ENCODE measurements at regions not wholly inside any gene's neighbourhood (a gene's known extent, or its start where the extent isn't known, plus 50 kb on each side); places are given as distances from the start of the nearest gene placed in this dataset.
"Not testable (repeated sequence)": the region's sequence is repeated elsewhere in the genome, so short reads cannot be mapped to it uniquely, and the experiment has no call there.

GRCh38 chr15:20402586-20402985 lies 139.0 kb downstream of the GOLGA6L6 start:
- H3K4me1 ChIP-seq; H3K4me3 ChIP-seq; H3K36me3 ChIP-seq (replicated peaks); in situ Hi-C loops (cut with MboI; ENCODE audit: low sequenced_read_pairs); DNase-seq (ENCODE audit: low spot score in 2 of 2); H3K27me3 ChIP-seq (ENCODE audit: low read depth): not testable (repeated sequence)
- peaks cover 16% of the 10 kb centered on the region for H3K9me3 ChIP-seq

- H3K4me3 ChIP-seq; DNase-seq (ENCODE audit: low spot score in 2 of 2); H3K36me3 ChIP-seq (replicated peaks); in situ Hi-C loops (cut with MboI; ENCODE audit: low sequenced_read_pairs); H3K4me1 ChIP-seq; H3K27me3 ChIP-seq (ENCODE audit: low read depth): not testable (repeated sequence)
- peaks cover 16% of the 10 kb centered on the region for H3K9me3 ChIP-seq
These were observed 140.5 kb downstream of the GOLGA6L6 start for GRCh38 chr15:20401058-20401457.

DNA sequence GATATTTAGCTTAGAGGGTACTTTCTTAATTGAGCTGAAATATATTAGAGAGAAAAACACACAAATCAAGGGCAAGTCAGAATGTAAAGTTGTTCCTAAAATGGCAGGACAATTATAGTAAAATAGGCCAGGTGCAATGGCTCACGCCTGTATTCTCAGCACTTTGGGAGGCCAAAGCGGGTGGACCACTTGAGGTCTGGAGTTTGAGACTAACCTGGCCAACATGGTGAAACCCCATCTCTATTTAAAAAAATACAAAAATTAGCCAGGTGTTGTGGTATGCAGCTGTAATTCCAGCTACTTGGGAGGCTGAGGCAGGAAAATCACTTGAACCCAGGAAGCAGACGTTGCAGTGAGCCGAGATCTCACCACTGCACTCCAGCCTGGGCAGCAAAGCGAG lies 142.9 kb downstream of the GOLGA6L6 start:
- not testable (repeated sequence) for H3K36me3 ChIP-seq (replicated peaks)

DNA sequence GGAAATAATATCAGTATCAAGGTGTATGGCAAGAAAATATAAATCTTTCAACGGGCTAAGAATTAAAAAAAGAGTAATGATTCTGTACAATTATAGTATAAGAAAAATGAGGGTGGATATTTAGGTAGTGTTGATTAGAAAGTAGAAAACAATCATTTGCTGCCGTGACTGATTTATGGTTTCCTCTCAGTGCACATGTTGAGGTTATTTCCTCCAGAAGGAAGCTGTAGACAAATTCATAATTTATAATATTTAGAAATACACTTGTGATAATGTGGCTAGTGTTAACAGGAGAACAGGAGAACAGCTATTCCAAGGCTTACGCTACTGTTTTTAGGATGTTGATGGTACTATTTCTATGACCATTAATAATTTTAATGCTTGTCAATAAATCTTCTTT lies 153.4 kb downstream of the GOLGA6L6 start:
- H3K27me3 ChIP-seq (ENCODE audit: low read depth); H3K4me1 ChIP-seq; in situ Hi-C loops (cut with MboI; ENCODE audit: low sequenced_read_pairs); DNase-seq (ENCODE audit: low spot score in 2 of 2); H3K36me3 ChIP-seq (replicated peaks); H3K4me3 ChIP-seq: not testable (repeated sequence)
- peaks cover 31% of the 10 kb centered on the region for H3K9me3 ChIP-seq

More for the DNA sequence above, 142.9 kb downstream of the GOLGA6L6 start:
- not testable (repeated sequence) for H3K4me3 ChIP-seq; H3K4me1 ChIP-seq; DNase-seq (ENCODE audit: low spot score in 2 of 2); H3K27me3 ChIP-seq (ENCODE audit: low read depth)
- peaks cover 13% of the 10 kb centered on the region for H3K9me3 ChIP-seq
- in situ Hi-C loops (cut with MboI; ENCODE audit: low sequenced_read_pairs): loop anchor here (10.0 kb wide), 1 partner anchor 134 kb away; no protein-coding TSS in a partner anchor

GRCh38 chr15:20386198-20386597 lies 155.4 kb downstream of the GOLGA6L6 start:
- no peak for DNase-seq (ENCODE audit: low spot score in 2 of 2)

DNA sequence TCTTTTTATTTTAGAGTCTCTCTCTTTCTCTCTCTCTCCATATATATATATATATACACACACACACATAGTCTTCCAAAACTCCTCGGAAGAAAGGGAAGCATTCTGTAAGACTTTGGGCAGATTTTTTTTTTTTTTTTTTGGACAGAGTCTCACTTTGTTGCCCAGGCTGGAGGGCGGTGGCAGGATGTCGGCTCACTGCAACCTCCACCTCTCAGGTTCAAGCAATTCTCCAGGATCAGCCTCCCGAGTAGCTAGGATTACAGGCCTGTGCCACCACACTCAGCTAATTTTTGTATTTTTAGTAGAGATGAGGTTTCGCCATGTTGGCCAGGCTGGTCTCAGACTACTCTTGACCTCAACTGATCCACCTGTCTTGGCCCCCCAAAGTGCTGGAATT lies 161.4 kb downstream of the GOLGA6L6 start:
- DNase-seq (ENCODE audit: low spot score in 2 of 2); H3K27me3 ChIP-seq (ENCODE audit: low read depth); in situ Hi-C loops (cut with MboI; ENCODE audit: low sequenced_read_pairs); H3K4me1 ChIP-seq; H3K4me3 ChIP-seq; H3K36me3 ChIP-seq (replicated peaks): not testable (repeated sequence)
- H3K9me3 ChIP-seq: peaks cover 27% of the 10 kb centered on the region

More at GRCh38 chr15:20386198-20386597, 155.4 kb downstream of the GOLGA6L6 start:
- in situ Hi-C loops (cut with MboI; ENCODE audit: low sequenced_read_pairs): no loop called here
- H3K27me3 ChIP-seq (ENCODE audit: low read depth): no peaks in the 10 kb centered on the region
- H3K4me1 ChIP-seq: no peaks in the 10 kb centered on the region
- no peaks in the 10 kb centered on the region for H3K36me3 ChIP-seq (replicated peaks)
- H3K4me3 ChIP-seq: no peak overlapping the region
- peaks cover 31% of the 10 kb centered on the region for H3K9me3 ChIP-seq

GRCh38 chr15:20376872-20377271 lies 164.7 kb downstream of the GOLGA6L6 start:
- in situ Hi-C loops (cut with MboI; ENCODE audit: low sequenced_read_pairs): no loop called here
- H3K4me3 ChIP-seq: no peak overlapping the region
- no peaks in the 10 kb centered on the region for H3K27me3 ChIP-seq (ENCODE audit: low read depth)
- no peaks in the 10 kb centered on the region for H3K36me3 ChIP-seq (replicated peaks)
- H3K9me3 ChIP-seq: peaks cover 23% of the 10 kb centered on the region
- DNase-seq (ENCODE audit: low spot score in 2 of 2): no peak
- H3K4me1 ChIP-seq: no peaks in the 10 kb centered on the region

GRCh38 chr15:20372416-20372815 lies 169.2 kb downstream of the GOLGA6L6 start:
- H3K4me3 ChIP-seq; in situ Hi-C loops (cut with MboI; ENCODE audit: low sequenced_read_pairs); H3K4me1 ChIP-seq; DNase-seq (ENCODE audit: low spot score in 2 of 2); H3K27me3 ChIP-seq (ENCODE audit: low read depth); H3K36me3 ChIP-seq (replicated peaks): not testable (repeated sequence)
- H3K9me3 ChIP-seq: peaks cover 19% of the 10 kb centered on the region

DNA sequence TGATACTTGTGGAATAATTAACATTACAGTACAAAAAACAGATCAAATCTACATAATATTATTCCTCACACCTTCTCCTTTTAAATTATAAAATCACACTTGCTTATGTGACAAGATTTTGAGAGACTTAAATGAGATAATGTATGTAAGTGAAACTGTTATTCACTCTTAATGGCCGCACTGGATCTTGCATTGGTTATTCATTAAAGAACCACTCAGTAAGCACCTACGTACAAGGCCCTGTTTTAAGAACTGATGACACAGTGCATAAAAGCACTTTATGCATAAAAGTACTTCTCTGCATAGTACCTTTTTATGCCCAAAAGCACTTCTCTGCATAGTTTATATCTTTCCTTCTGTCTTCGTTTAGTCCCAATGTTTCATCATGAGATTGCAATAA lies 172.1 kb downstream of the GOLGA6L6 start:
- in situ Hi-C loops (cut with MboI; ENCODE audit: low sequenced_read_pairs): loop anchor here (10.0 kb wide), 1 partner anchor 65 kb away; no protein-coding TSS in a partner anchor
- no peak for DNase-seq (ENCODE audit: low spot score in 2 of 2)
- no peaks in the 10 kb centered on the region for H3K27me3 ChIP-seq (ENCODE audit: low read depth)
- no peaks in the 10 kb centered on the region for H3K4me1 ChIP-seq
- no peak overlapping the region for H3K4me3 ChIP-seq
- no peaks in the 10 kb centered on the region for H3K36me3 ChIP-seq (replicated peaks)
- H3K9me3 ChIP-seq: peaks cover 9% of the 10 kb centered on the region; the same call in 1 of the 2 replicates

DNA sequence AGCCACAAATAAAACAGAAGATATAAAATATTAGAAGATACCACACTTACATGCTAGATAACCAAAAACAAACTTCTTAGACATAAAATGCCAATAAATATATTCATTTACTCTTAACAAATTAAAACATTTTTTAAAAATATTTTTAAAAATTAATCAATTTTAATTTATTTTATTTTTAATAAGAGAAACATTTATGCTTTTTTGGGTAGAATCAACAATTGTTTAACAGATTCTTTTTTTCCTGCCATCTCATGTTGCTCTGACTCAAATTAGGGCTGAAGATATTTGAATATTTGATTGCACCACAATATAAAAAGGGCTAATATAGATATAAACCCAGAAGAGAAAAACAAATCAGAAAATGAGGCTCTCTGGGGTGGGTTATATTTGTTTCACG lies 172.6 kb downstream of the GOLGA6L6 start:
- Histone ChIP-seq H3K4me3 (no peak overlapping the region), H3K36me3 (replicated peaks) (no peaks in the 10 kb centered on the region), H3K9me3 (peaks cover 12% of the 10 kb centered on the region; the same call in 1 of the 2 replicates), H3K4me1 (no peaks in the 10 kb centered on the region), H3K27me3 (ENCODE audit: low read depth) (no peaks in the 10 kb centered on the region)
- in situ Hi-C loops (cut with MboI; ENCODE audit: low sequenced_read_pairs): loop anchor here (10.0 kb wide), 1 partner anchor 64 kb away; no protein-coding TSS in a partner anchor
- no peak for DNase-seq (ENCODE audit: low spot score in 2 of 2)

GRCh38 chr15:20367093-20367492 lies 174.5 kb downstream of the GOLGA6L6 start:
- DNase-seq (ENCODE audit: low spot score in 2 of 2): no peak
- H3K4me1 ChIP-seq: no peaks in the 10 kb centered on the region
- no peaks in the 10 kb centered on the region for H3K36me3 ChIP-seq (replicated peaks)
- H3K4me3 ChIP-seq: no peak overlapping the region
- no peaks in the 10 kb centered on the region for H3K27me3 ChIP-seq (ENCODE audit: low read depth)
- H3K9me3 ChIP-seq: peaks cover 15% of the 10 kb centered on the region
- in situ Hi-C loops (cut with MboI; ENCODE audit: low sequenced_read_pairs): loop anchor here (10.0 kb wide), 1 partner anchor 62 kb away; no protein-coding TSS in a partner anchor

GRCh38 chr15:20363591-20363990 lies 178.0 kb downstream of the GOLGA6L6 start:
- H3K27me3 ChIP-seq (ENCODE audit: low read depth); DNase-seq (ENCODE audit: low spot score in 2 of 2); H3K4me3 ChIP-seq; H3K4me1 ChIP-seq; H3K36me3 ChIP-seq (replicated peaks): not testable (repeated sequence)
- peaks cover 11% of the 10 kb centered on the region for H3K9me3 ChIP-seq
- in situ Hi-C loops (cut with MboI; ENCODE audit: low sequenced_read_pairs): loop anchor here (10.0 kb wide), 1 partner anchor 59 kb away; no protein-coding TSS in a partner anchor

- in situ Hi-C loops (cut with MboI; ENCODE audit: low sequenced_read_pairs): loop anchor here (10.0 kb wide), 1 partner anchor 56 kb away; no protein-coding TSS in a partner anchor
- Histone ChIP-seq H3K9me3 (peaks cover 20% of the 10 kb centered on the region), H3K36me3 (replicated peaks) (no peaks in the 10 kb centered on the region), H3K27me3 (ENCODE audit: low read depth) (no peaks in the 10 kb centered on the region), H3K4me1 (no peaks in the 10 kb centered on the region), H3K4me3 (no peak overlapping the region)
- no peak for DNase-seq (ENCODE audit: low spot score in 2 of 2)
These were observed 180.5 kb downstream of the GOLGA6L6 start for GRCh38 chr15:20361091-20361490.

DNA sequence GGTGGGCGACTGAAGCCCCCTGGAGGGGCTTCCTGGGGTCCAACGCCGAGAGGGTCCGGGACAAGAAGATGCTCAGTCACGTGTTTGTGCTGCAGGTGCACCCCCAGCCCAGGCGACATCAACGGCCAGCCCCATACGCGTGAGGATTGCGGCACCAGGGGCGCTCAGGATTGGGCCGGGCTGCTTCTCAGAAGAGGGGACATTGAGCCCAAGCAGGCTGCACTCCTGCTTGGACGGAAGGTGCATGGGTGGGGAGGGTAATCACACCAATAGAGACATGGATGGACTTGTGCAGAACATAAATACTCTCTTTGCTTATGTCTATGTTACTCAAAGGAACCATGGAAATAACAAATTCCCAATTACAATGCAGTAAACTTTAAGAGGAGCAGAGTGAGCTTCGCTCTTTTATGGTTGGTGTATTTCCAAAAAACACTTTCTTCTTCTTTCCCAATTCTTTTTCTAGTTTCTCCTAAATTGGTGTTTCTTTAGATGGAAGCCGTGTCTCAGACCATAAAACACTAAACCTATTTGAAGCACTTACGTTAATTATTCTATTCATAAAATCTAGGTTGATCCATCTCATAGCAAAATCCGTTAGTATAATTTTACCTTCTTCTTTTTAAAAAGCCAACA lies 182.7 kb downstream of the GOLGA6L6 start:
- H3K27me3 ChIP-seq (ENCODE audit: low read depth): no peaks in the 10 kb centered on the region
- no peak for DNase-seq (ENCODE audit: low spot score in 2 of 2)
- no peaks in the 10 kb centered on the region for H3K4me1 ChIP-seq
- no peaks in the 10 kb centered on the region for H3K36me3 ChIP-seq (replicated peaks)
- H3K4me3 ChIP-seq: no peak overlapping the region
- in situ Hi-C loops (cut with MboI; ENCODE audit: low sequenced_read_pairs): no loop called here
- peaks cover 28% of the 10 kb centered on the region for H3K9me3 ChIP-seq
